NCI-H2196 (cell line): ENCODE measurements at regions not wholly inside any gene's neighbourhood (a gene's known extent, or its start where the extent isn't known, plus 50 kb on each side); places are given as distances from the start of the nearest gene placed in this dataset.

Experiments
- DNase-seq: peaks from one replicate; lab custom pipeline; 2025; ENCODE audit not compliant: unreplicated experiment; lab: John Stamatoyannopoulos, UW

GRCh38 chr6:74782346-74782745, 423.5 kb downstream of the COL12A1 start:
- DNase-seq: no peak

- DNase-seq: no peak
Observed at GRCh38 chr6:74780831-74781230, 425.0 kb downstream of the COL12A1 start.

- DNase-seq: no peak
Observed at GRCh38 chr6:74768738-74769137, 437.1 kb downstream of the COL12A1 start.

DNA sequence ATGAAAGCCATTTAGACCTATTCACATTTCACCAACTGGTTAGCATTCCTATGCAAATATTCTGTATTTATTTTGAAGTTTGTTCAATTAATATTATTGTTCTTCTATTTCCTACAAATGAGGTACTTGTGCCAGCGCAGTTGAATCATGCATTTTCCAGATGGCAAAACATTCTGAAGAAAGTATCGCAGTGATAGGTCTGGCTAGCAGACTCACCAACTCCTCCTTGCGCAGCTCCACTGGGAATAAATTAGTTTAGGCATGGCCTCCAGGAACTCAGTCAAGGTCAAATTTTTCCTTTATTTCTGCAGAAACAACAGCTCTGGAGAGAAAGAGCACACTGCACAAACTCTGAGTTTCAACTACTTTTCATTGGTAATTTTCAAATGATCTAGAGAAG, 437.7 kb downstream of the COL12A1 start:
- DNase-seq: no peak

DNA sequence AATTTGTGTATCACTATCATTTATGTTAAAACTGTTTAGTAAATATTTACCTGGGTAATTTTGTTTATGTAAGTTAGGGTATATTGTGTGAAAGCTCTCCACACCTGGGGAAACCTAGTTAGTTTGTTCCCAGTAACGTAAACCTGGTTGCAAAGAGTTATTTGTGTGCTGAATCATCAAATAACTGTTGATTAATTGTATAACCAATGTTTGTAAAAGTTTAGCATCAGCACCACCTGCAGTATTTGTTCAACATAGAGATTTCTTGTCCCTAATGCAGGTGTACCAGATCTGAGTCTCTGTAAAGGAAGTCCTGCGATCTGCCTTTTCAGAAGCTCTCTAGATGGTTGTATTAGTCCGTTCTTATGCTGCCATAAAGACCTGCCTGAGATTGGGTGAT, 440.4 kb downstream of the COL12A1 start:
- DNase-seq: no peak

- no peak for DNase-seq
Observed at GRCh38 chr6:74764486-74764885, 441.4 kb downstream of the COL12A1 start.

DNA sequence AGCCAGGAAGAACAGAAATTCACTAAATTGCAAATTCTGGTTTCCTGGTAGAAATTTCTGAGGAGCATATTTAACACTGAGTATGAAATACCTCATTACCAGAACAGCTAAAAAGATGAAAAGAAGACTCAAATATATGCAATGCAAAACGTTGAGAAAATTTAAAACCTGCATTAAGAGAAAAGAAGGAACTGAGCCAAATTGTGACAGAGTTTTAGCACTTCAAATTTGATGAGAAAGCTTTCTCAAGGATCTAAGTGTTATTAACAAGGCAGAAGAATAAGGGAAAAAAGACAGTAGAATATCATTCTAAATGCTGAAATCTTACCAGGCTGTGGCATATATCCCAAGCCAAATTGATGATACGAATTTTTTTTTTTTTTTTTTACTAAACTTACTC, 443.0 kb downstream of the COL12A1 start:
- no peak for DNase-seq

DNA sequence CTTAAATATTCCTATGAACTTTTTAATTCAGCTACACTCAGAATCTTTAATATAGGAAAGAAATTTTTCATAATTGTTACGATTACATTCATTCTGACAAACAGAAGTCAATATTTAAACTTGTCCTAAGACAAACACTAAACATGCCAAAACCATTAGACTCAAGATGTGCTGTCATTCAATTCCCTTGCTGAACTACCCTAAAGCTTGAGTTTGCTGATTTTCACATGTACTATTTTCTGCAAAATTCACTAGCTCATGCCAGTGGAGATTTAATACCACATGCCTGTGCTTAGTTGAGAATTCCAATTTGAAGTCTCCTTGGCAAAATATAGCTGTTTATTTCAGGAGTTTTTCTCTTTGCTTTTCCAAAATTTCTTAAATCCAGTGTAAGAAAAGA, 448.0 kb downstream of the COL12A1 start:
- DNase-seq: no peak

DNA sequence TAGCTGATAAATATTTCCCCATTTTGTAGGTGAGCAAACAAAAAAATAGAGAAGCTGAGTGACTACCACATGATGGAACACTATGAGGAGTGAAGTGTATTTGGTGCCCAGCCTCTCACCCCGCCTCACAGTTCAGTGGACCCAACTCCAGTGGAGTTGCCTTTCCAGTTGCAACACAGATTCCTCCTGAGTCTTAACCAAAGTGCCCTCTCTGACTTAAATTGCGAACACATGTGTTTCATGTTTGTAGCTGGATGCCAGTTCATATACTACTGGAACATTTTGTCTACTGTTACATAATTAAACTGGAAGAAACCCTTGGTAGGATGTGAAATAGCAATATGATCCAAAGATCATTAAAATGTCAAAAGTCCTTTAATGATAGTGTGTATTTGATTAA, 448.9 kb downstream of the COL12A1 start:
- no peak for DNase-seq

- DNase-seq: no peak
Observed at GRCh38 chr6:74755778-74756177, 450.1 kb downstream of the COL12A1 start.

DNA sequence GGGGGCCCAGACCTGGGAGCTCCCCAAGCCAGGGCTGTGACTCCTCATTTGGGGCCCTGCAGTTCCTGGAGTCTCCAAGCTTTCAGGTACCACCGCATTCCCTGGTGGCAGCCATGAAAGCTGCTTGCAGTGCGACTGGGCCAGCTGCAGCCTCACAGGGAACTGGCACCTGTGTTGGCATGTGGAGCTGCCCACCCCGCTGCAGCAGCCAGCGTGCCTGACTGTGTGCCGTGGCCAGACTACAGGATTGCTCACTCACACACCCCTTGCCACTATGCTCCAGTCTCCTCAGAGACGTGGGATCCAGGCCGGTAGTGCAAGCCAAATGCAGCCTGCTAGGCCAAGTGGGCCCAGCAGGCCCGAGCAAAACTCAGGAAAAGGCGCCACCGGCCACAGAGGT, 450.7 kb downstream of the COL12A1 start:
- no peak for DNase-seq

- DNase-seq: no peak
Observed at GRCh38 chr6:74753883-74754600, 451.8 kb downstream of the COL12A1 start.

GRCh38 chr6:74752303-74752702, 453.6 kb downstream of the COL12A1 start:
- no peak for DNase-seq

GRCh38 chr6:74750826-74751225, 455.0 kb downstream of the COL12A1 start:
- DNase-seq: no peak

DNA sequence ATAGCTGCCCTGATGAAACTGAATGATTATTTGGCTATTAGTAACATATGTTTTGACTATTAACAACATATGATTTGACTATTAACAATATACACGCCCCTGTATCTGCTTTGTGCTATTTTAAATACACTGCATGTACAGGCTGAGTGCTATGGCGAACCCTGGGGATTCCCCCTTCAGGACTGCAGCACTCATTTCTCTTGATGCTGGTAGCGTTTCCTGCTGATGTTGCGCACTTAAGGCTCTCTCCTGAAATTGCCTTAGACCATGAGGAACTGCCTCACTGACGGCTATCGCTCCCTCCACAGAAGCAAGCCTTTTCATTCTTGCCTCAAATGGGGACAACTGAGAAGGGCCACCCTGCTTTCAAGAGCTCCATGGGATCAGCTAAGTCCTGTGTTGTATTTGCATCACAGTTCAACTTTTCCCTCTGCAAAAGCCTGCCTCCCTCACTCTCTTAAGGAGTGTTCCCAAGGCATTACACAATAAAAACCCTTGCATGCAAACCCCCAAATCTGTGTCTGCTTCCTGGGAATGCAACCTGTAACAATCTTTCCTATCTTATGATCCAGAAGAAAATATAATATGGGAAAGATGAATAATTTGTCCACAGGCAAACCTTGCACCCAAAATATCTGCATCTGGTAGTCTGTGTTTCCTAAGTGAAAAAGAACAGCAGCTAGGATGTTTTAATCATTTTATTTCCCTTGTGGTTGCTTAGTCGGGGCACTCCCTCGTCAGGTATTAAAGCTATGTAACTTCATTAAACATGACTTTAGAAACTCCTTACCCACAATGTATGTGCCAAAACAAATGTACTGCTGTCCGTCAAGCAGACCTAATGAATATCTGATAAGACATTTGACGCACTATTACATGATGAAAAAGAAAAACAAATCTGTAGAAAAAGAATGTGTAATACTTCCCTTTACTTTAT, 456.4 kb downstream of the COL12A1 start:
- DNase-seq: no peak

DNA sequence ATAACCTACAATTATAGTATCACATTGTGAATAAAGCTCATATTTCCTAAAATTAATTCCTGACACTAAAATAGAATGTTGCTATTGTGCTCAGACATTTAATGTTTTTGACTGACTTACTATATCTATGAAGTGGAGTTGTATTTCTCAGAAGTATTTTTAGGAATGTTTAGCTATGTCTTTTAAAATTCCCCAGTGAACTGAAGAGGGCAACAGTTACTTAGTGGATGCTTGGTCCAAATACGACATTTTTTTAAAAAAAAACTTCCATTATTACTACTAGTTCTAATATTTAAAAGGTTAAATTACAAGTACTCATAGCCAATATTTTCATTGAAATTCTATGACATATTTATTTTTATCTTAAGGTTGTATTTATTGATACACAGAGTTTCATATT, 460.2 kb downstream of the COL12A1 start:
- DNase-seq: no peak

DNA sequence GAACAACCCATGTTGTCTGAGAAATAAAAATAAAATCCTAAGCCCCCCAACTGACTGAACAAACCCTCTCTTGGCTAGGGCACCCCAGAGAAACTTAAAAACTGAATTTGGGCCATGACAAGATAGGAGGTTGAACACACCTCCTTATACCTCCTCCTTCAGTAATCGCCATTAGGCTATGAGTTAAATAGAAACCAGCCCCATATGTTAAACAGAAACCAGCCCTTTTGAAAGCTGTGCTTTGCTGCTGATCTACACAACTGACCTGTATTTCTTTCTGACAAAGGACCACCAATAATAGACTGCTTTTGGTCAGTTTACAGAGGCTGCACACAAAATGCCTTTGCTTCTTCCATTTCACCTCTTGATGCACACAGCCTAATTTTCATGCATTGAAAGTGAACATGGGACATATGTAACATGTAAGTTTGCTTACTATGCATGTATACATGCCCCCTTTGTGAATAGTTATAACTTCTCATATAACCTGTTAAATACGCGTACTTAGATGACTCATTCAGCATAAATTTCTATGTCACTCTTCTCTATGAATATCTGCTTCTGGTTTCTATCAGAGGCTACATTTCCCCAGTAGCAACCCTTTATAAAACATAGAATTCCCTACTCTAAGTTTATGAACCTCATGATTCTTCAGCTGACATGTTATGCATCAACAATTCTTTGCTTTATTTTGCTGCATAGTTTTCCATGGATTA, 462.9 kb downstream of the COL12A1 start:
- no peak for DNase-seq

DNA sequence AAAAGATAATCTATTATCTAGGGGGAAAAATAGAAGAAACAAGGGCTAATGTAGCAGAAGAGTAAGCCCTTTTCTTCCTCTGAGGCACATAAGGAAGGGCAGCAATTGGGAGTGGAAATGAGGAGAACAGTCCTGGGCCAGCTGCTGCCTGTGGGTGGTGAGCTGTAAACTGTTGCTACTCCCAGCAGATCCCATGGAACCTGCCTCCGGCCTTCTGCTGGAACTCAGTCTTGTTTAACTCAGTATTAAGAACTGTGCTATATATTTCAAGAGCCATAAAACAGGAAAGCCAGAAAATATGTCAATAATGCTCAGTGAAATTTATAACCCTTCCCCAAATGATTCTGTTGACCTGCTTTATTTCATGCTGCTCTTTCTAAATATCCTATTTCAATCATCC, 464.2 kb downstream of the COL12A1 start:
- no peak for DNase-seq

DNA sequence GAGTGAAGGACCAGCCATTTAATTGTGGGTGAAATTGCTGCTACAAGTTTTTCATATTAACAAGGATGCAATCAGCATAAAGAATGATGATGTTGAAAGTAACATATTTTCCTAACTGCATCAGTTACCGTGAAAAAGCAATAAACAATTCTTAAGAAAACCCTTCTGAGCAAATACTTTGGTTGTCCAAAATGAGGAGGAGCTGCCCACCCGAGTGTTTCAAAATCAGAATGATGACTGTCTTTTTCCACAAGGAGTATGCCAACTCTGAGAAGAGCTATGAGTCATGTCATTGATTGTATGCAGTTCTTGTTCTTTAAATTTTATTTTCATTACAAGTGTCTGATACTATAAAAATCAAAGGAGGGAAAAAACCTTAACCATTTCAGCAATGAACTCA, 470.5 kb downstream of the COL12A1 start:
- DNase-seq: no peak

- no peak for DNase-seq
Observed at GRCh38 chr6:74734901-74735300, 471.0 kb downstream of the COL12A1 start.

DNA sequence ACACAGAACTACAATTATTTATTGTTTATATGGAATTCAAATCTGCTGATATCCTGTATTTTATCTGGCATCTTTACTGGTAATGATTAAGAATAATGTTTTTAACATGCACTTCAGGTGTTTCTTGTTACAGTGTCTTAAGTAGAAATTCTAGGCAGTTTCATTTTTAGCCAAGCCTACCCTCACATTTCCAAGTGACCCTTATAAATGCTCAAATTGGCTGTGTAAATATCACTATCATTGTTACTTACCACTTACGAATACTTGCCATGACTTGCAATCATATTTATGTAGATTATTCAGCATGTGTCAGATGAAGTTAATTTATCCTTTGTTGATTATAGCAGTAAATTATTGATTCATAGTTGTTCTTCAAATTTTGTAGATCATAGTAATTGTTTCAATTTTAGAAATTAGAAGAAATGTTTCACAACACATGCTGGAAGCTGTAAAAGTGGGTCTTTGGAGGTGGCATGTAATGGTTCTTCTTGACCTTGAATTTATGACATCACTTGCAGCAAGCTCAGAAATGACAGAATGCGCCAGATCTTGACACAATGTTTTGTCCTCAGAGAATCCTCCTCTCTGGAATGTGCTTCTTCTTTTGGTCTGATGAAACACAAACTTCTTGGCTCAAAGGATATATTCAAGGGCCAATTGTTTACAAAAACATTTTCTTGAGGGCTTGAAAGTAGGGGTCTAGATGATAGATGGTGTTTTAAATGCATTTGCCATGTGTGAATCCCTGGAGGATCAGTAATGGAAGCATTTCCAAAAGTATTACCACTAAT, 471.8 kb downstream of the COL12A1 start:
- DNase-seq: no peak
